ENCODE measurements at regions not wholly inside any gene's neighbourhood (a gene's known extent, or its start where the extent isn't known, plus 50 kb on each side); places are given as distances from the start of the nearest gene placed in this dataset.

DNA sequence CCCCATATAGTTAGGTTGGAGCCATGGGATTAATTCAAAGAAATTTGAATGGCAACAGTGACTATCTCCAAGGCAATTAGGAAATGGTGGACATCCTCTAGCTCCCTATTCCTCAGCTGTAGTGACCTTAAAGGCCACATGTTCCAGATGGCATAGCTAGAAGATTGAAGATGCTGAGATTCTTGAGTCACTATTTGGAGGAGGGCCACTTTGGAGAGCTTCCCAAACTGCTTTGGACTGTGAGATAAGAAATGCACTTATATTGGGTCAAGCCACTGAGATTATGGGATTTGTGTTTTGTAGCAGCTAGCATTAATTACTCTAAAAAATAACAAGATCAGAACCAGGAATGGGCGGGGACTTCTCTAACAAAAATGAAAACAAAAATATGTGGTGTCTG, 636.2 kb upstream of the CCNG1 start:
- no peak for DNase-seq
- Histone ChIP-seq H4K20me1 (ENCODE audit: insufficient read depth, low read length) (no peaks in the 10 kb centered on the region), H3K9me3 (ENCODE audit: control insufficient read depth, insufficient read depth, low read length) (peaks cover 4% of the 10 kb centered on the region; the same call in 1 of the 2 replicates), H4K5ac (ENCODE audit: low read depth, low read length) (no peak overlapping the region), H3K4ac (ENCODE audit: low read depth, low read length) (no peak overlapping the region), H3K14ac (replicated peaks; ENCODE audit: low read depth, low read length) (no peak overlapping the region), H2AK5ac (ENCODE audit: low read depth, low read length) (no peak overlapping the region), H3K4me1 (ENCODE audit: control insufficient read depth, insufficient read depth, low read length) (no peaks in the 10 kb centered on the region), H4K91ac (ENCODE audit: insufficient read depth, low read depth, low read length) (no peak overlapping the region), H3K4me2 (ENCODE audit: low read depth, low read length) (no peak overlapping the region), H2BK5ac (ENCODE audit: low read depth, low read length, poor library complexity, severe bottlenecking) (no peak overlapping the region), H3K18ac (ENCODE audit: low read depth, low read length) (no peak overlapping the region), H2BK120ac (ENCODE audit: low read depth, low read length) (no peak overlapping the region), H2AK9ac (replicated peaks; ENCODE audit: low read depth, low read length, poor library complexity) (no peak overlapping the region), H3K56ac (ENCODE audit: extremely low read depth, insufficient read depth, low read length) (no peak overlapping the region), H3K9me1 (ENCODE audit: insufficient read depth, low read length) (no peaks in the 10 kb centered on the region), H3K27me3 (ENCODE audit: control insufficient read depth, insufficient read depth, low read length) (no peaks in the 10 kb centered on the region), H3K27ac (ENCODE audit: insufficient read depth, low read length) (no peak overlapping the region), H3K36me3 (ENCODE audit: control insufficient read depth, insufficient read depth, low read length) (no peaks in the 10 kb centered on the region), H4K8ac (ENCODE audit: low read depth in 2 of 2, low read length in 2 of 2) (no peak overlapping the region), H3K9ac (ENCODE audit: low read depth, low read length) (no peak overlapping the region), H3K79me1 (ENCODE audit: low read depth in 1 of 2, low read length in 2 of 2) (no peaks in the 10 kb centered on the region), H3K4me3 (ENCODE audit: insufficient read depth, low read depth, low read length) (no peak overlapping the region), H2BK20ac (ENCODE audit: low read depth, low read length) (no peak overlapping the region), H2BK15ac (ENCODE audit: low read depth, low read length) (no peak overlapping the region), H3K23ac (ENCODE audit: low read depth, low read length) (no peak overlapping the region), H2AFZ (replicated peaks; ENCODE audit: low read length, poor library complexity) (no peak overlapping the region)
- POLR2A ChIA-PET (ENCODE audit: unreplicated experiment): no interaction called here
- in situ Hi-C loops (cut with MboI; ENCODE audit: low sequenced_read_pairs) (no loop called here), intact Hi-C loops (cut with micrococcal nuclease) (no loop called here), dilution Hi-C loops (cut with HindIII; ENCODE audit: low sequenced_read_pairs, unreplicated experiment) (no loop called here)
- BruUV-seq (replicated peaks): no TSS peak
- CTCF ChIA-PET: interaction anchor here (0.5 kb wide), 1 partner anchor 40 kb away, joined by 7 read pairs; no protein-coding TSS in a partner anchor
- WGBS, 2 experiments (ENCODE audit: extremely low coverage in 2 of 2, insufficient read length in 1 of 2): no CpG with 5 or more reads among the region's 1 CpG
- no peak for TF ChIP-seq RAD21 (IDR thresholded peaks at IDR 0.05; ENCODE audit: low read length)
- TF ChIP-seq MAFK (IDR thresholded peaks at IDR 0.05; ENCODE audit: low read depth, low read length): no peak
- TF ChIP-seq SMC3 (IDR thresholded peaks at IDR 0.05; ENCODE audit: low read depth, low read length): no peak
- TF ChIP-seq MAZ (IDR thresholded peaks at IDR 0.05; ENCODE audit: borderline replicate concordance, low read depth, low read length): no peak
- no peak for TF ChIP-seq CHD1 (IDR thresholded peaks at IDR 0.05; ENCODE audit: low read depth, low read length)
- TF ChIP-seq RFX5 (IDR thresholded peaks at IDR 0.05; ENCODE audit: low read depth, low read length): no peak
- no peak for TF ChIP-seq CEBPB (IDR thresholded peaks at IDR 0.05; ENCODE audit: low read depth, low read length)
- TF ChIP-seq, protein P1, sequence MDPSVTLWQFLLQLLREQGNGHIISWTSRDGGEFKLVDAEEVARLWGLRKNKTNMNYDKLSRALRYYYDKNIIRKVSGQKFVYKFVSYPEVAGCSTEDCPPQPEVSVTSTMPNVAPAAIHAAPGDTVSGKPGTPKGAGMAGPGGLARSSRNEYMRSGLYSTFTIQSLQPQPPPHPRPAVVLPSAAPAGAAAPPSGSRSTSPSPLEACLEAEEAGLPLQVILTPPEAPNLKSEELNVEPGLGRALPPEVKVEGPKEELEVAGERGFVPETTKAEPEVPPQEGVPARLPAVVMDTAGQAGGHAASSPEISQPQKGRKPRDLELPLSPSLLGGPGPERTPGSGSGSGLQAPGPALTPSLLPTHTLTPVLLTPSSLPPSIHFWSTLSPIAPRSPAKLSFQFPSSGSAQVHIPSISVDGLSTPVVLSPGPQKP (IDR thresholded peaks at IDR 0.05; ENCODE audit: borderline replicate concordance, low read depth, low read length): no peak
- TF ChIP-seq, protein P2, sequence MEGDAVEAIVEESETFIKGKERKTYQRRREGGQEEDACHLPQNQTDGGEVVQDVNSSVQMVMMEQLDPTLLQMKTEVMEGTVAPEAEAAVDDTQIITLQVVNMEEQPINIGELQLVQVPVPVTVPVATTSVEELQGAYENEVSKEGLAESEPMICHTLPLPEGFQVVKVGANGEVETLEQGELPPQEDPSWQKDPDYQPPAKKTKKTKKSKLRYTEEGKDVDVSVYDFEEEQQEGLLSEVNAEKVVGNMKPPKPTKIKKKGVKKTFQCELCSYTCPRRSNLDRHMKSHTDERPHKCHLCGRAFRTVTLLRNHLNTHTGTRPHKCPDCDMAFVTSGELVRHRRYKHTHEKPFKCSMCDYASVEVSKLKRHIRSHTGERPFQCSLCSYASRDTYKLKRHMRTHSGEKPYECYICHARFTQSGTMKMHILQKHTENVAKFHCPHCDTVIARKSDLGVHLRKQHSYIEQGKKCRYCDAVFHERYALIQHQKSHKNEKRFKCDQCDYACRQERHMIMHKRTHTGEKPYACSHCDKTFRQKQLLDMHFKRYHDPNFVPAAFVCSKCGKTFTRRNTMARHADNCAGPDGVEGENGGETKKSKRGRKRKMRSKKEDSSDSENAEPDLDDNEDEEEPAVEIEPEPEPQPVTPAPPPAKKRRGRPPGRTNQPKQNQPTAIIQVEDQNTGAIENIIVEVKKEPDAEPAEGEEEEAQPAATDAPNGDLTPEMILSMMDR (conservative IDR thresholded peaks at IDR 0.05; ENCODE audit: low read depth, low read length): no peak
- no peak for TF ChIP-seq FOS (IDR thresholded peaks at IDR 0.05; ENCODE audit: low read depth, low read length)
- no peak for TF ChIP-seq RCOR1 (IDR thresholded peaks at IDR 0.05; ENCODE audit: insufficient replicate concordance, low read length)
- no peak for TF ChIP-seq BHLHE40 (IDR thresholded peaks at IDR 0.05; ENCODE audit: low read depth, low read length)
- no peak for TF ChIP-seq NFE2L2 (IDR thresholded peaks at IDR 0.05; ENCODE audit: low read depth, low read length)
- no peak for ATAC-seq (ENCODE audit: low read depth)

All from IMR-90 (cell line).